A549 (cell line): ENCODE measurements at regions not wholly inside any gene's neighbourhood (a gene's known extent, or its start where the extent isn't known, plus 50 kb on each side); places are given as distances from the start of the nearest gene placed in this dataset.

Experiments
- CEBPB ChIP-seq, 2 experiments: fragments of >200 bp in 1 of 2; sonication (Bioruptor Twin) in 1 of 2; formaldehyde crosslinking in 1 of 2; IDR thresholded peaks; 2 replicates each; pipeline ENCODE4 v1.6.1; 2012 to 2016
- EHMT2 ChIP-seq: fragments of 200-600 bp; sonication (generic); IDR thresholded peaks from 2 replicates; pipeline ENCODE4 v1.6.1; 2016; ENCODE audit warnings: antibody characterized with exemption, low read depth, mild to moderate bottlenecking, moderate library complexity
- MYC ChIP-seq: IDR thresholded peaks from 2 replicates; pipeline ENCODE4 v1.6.1; 2012; ENCODE audit warnings: mild to moderate bottlenecking, inconsistent platforms, low read length, improper control_type of control experiment, borderline replicate concordance
- NPAS2 ChIP-seq: fragments of 250-450 bp; sonication (Bioruptor Pico); IDR thresholded peaks from 2 replicates; pipeline ENCODE4 v1.8.0; 2022; ENCODE audit warnings: mild to moderate bottlenecking, moderate library complexity, borderline replicate concordance
- POLR2A ChIP-seq: IDR thresholded peaks from 2 replicates; pipeline ENCODE4 v1.6.1; 2012; ENCODE audit warnings: mild to moderate bottlenecking, low read length
- RAD21 ChIP-seq, 2 experiments: fragments of >200 bp in 1 of 2; sonication (Bioruptor Twin) in 1 of 2; formaldehyde crosslinking in 1 of 2; IDR thresholded peaks in 1 of 2; conservative IDR thresholded peaks in 1 of 2; 2 replicates in 1 of 2; 3 replicates in 1 of 2; pipeline ENCODE4 v1.6.1; 2012 to 2018; ENCODE audit warnings: inconsistent platforms in 1 of 2
- SMC3 ChIP-seq: fragments of >200 bp; sonication (Bioruptor Twin); formaldehyde crosslinking; IDR thresholded peaks from 3 replicates; pipeline ENCODE4 v1.6.1; 2018; ENCODE audit warnings: inconsistent platforms
- TF ChIP-seq, protein P1 (sequence below): fragments of >200 bp; sonication (Bioruptor Twin); formaldehyde crosslinking; IDR thresholded peaks from 3 replicates; pipeline ENCODE4 v1.5.1; 2016

DNA sequence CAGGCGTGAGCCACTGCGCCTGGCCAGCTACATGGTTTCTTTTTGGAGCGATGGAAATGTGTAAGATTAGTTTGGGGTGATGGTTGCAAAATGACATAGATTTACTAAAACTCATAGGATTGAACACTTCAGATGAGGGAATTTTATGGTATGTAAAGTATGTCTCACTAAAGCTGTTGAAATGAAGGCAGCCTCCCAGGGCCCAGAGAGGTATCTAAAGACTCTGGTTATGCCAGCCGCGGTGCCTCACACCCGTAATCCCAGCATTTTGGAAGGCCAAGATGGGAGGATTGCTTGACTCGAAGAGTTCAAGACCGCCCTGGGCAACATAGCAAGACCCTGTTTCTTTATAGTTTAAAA, 254.9 kb downstream of the PARN start:
- TF ChIP-seq, protein P1, sequence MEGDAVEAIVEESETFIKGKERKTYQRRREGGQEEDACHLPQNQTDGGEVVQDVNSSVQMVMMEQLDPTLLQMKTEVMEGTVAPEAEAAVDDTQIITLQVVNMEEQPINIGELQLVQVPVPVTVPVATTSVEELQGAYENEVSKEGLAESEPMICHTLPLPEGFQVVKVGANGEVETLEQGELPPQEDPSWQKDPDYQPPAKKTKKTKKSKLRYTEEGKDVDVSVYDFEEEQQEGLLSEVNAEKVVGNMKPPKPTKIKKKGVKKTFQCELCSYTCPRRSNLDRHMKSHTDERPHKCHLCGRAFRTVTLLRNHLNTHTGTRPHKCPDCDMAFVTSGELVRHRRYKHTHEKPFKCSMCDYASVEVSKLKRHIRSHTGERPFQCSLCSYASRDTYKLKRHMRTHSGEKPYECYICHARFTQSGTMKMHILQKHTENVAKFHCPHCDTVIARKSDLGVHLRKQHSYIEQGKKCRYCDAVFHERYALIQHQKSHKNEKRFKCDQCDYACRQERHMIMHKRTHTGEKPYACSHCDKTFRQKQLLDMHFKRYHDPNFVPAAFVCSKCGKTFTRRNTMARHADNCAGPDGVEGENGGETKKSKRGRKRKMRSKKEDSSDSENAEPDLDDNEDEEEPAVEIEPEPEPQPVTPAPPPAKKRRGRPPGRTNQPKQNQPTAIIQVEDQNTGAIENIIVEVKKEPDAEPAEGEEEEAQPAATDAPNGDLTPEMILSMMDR = no peak
- TF ChIP-seq CEBPB (IDR thresholded peaks at IDR 0.05) = no peak
- no peak for TF ChIP-seq SMC3
- no peak for TF ChIP-seq NPAS2 (CRISPR knock-in tag)
- TF ChIP-seq MYC = no peak
- no peak for TF ChIP-seq RAD21 (conservative IDR thresholded peaks at IDR 0.05 in 1 of 2, IDR thresholded peaks at IDR 0.05 in 1 of 2)
- TF ChIP-seq POLR2A = no peak
- TF ChIP-seq EHMT2 = no peak
